ENCODE measurements at regions not wholly inside any gene's neighbourhood (a gene's known extent, or its start where the extent isn't known, plus 50 kb on each side); places are given as distances from the start of the nearest gene placed in this dataset.

- TF ChIP-seq TSHZ2 (CRISPR knock-in tag; IDR thresholded peaks at IDR 0.05), result no peak
- TF ChIP-seq BACH2 (CRISPR knock-in tag; IDR thresholded peaks at IDR 0.05; ENCODE audit: borderline replicate concordance), result no peak
- TF ChIP-seq ZNF70 (CRISPR knock-in tag; IDR thresholded peaks at IDR 0.05), result no peak
Observed at GRCh38 chr20:48535556-48535955, 292.2 kb downstream of the PREX1 start (continued).

GRCh38 chr20:48532028-48532427 lies 295.8 kb downstream of the PREX1 start:
- ATAC-seq, result no peak
- TF ChIP-seq ESRRG (CRISPR knock-in tag; IDR thresholded peaks at IDR 0.05), result no peak
- no peak for TF ChIP-seq ZNF8 (CRISPR knock-in tag; IDR thresholded peaks at IDR 0.05)
- no peak for TF ChIP-seq ISL1 (CRISPR knock-in tag; IDR thresholded peaks at IDR 0.05)
- TF ChIP-seq TSHZ2 (CRISPR knock-in tag; IDR thresholded peaks at IDR 0.05), result no peak

GRCh38 chr20:48531505-48531904 lies 296.3 kb downstream of the PREX1 start:
- no peak for ATAC-seq

More at GRCh38 chr20:48531505-48531904, 296.3 kb downstream of the PREX1 start:
- TF ChIP-seq TOX (CRISPR knock-in tag; IDR thresholded peaks at IDR 0.05; ENCODE audit: borderline replicate concordance) (no peak), ESRRG (CRISPR knock-in tag; IDR thresholded peaks at IDR 0.05) (no peak), TCF4 (CRISPR knock-in tag; IDR thresholded peaks at IDR 0.05; ENCODE audit: borderline replicate concordance) (no peak), ISL1 (CRISPR knock-in tag; IDR thresholded peaks at IDR 0.05) (no peak), CREB5 (CRISPR knock-in tag; IDR thresholded peaks at IDR 0.05; ENCODE audit: low read depth) (no peak), CSDC2 (CRISPR knock-in tag; IDR thresholded peaks at IDR 0.05) (no peak), RARB (CRISPR knock-in tag; IDR thresholded peaks at IDR 0.05) (no peak), ZNF8 (CRISPR knock-in tag; IDR thresholded peaks at IDR 0.05) (no peak), PPARA (CRISPR knock-in tag; IDR thresholded peaks at IDR 0.05; ENCODE audit: borderline replicate concordance) (no peak), ZFP3 (CRISPR knock-in tag; IDR thresholded peaks at IDR 0.05) (no peak), ZFP30 (CRISPR knock-in tag; IDR thresholded peaks at IDR 0.05) (no peak), POU6F1 (CRISPR knock-in tag; IDR thresholded peaks at IDR 0.05; ENCODE audit: borderline replicate concordance, low read depth) (no peak), SNAI2 (CRISPR knock-in tag; IDR thresholded peaks at IDR 0.05) (no peak), CSRNP3 (CRISPR knock-in tag; IDR thresholded peaks at IDR 0.05) (no peak), PATZ1 (CRISPR knock-in tag; IDR thresholded peaks at IDR 0.05; ENCODE audit: borderline replicate concordance) (no peak)

Measured in SK-N-SH treated with all-trans-retinoic acid at 6 μM for 48 hours (cell line).